Stimulated activated CD4-positive, alpha-beta T cell treated with anti-CD3 and anti-CD28 coated beads, Interleukin-15, amount 100 ng/mL, for 48 hours (primary cell): ENCODE measurements at regions not wholly inside any gene's neighbourhood (a gene's known extent, or its start where the extent isn't known, plus 50 kb on each side); places are given as distances from the start of the nearest gene placed in this dataset.

Experiments used
- DNase-seq, 2 donors: peaks; one replicate each; pipeline ENCODE4 v3.0.0-alpha.2; 2020; ENCODE audit warnings: low read depth in 2 of 2

- no peak for DNase-seq
Measured at GRCh38 chr10:110398419-110399105, 93.8 kb upstream of the SMNDC1 start.

GRCh38 chr10:110399106-110399964, 94.6 kb upstream of the SMNDC1 start:
- DNase-seq, result no peak

- no peak for DNase-seq
Measured at GRCh38 chr10:110399965-110400933, 95.5 kb upstream of the SMNDC1 start.

DNA sequence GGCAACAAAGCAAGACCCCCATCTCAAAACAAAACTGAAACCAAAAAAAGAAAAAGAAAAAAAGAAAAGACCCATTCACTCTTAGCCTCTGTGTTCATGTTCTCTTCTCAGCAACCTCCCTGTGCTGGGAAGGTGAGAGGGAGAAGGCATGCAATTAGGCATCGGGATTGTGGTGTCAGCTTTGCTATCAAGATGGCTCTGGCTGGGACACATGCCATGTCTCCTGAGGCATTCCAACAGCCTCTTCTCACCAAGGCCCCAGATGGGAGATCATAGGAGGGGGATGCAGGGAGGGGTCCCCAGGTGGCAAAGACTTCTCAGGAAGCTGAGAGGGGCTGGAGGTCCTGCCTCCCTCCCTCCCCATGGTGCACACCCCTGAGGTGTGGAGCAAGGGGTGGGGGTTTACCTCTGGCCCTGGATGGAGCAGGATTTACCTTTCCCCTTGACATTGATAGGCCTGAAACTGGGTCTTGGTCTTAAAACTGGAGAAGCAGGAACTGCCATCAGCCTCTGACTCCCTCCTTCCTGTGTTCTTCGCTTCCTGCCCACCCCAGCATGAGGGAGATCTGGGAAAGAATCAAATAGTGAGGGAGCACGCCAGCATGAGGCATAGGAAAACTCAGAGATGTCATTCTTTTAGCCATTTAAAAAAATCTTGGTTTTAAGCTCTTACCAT, 96.2 kb upstream of the DUSP5 start:
- DNase-seq, result no peak

DNA sequence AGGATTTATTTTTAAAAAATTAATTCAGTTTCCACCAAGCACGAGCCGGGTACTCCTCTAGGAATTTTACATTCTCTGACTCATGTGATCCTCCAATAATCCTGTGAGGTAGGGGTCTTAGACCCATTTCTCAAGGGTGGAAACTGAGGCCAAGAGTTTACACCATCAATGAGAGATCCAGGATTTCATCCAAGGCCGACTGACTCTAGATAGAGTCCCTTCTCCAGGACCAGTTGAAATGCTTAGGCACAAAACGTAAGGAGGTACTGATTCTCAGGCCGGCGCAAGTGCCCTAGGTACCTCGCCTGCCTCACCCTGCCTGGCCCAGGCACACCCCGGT, 95.7 kb upstream of the DUSP5 start:
- no peak for DNase-seq

GRCh38 chr10:110403593-110403992, 94.1 kb upstream of the DUSP5 start:
- no peak for DNase-seq

DNA sequence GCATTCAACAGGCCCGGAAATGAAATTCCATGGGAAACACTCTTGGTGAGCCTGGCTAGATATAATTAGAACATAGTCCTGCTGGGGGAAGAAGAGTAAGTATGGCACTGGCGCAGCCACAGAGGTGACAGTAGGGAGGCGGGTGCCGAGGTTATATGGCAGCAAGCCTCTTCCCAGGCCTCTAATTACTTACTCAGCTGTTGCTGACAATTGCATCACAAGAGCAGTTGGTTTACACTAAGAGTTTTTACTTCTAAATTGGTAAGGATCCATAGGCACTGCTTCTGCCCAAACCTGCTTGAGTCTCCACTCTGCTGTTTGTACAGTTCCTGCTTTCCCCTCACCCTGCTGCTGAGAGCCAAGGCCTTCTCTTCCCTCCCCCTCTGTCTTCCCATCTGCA, 93.3 kb upstream of the DUSP5 start:
- no peak for DNase-seq

- no peak for DNase-seq
Measured at GRCh38 chr10:110404825-110405224, 92.9 kb upstream of the DUSP5 start.

DNA sequence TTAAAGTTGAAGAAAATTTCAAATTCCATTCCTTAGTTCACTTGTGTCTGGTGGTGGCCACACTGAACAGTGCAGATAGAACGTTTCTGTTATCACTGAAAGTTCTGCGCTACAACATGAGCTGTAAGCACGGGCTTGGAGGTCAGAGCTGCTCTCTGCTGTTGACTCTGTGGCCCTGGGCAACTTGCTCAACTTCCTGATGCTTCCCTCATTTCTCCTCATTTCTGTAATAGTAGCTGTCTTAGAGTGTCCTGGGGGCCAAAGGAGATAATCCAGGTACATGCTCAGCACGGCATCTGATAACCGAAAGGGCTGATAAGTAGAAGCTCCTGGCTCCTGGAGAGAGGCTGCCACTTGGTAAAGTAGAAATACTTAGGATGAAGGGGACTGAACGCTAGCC, 92.3 kb upstream of the DUSP5 start:
- no peak for DNase-seq

DNA sequence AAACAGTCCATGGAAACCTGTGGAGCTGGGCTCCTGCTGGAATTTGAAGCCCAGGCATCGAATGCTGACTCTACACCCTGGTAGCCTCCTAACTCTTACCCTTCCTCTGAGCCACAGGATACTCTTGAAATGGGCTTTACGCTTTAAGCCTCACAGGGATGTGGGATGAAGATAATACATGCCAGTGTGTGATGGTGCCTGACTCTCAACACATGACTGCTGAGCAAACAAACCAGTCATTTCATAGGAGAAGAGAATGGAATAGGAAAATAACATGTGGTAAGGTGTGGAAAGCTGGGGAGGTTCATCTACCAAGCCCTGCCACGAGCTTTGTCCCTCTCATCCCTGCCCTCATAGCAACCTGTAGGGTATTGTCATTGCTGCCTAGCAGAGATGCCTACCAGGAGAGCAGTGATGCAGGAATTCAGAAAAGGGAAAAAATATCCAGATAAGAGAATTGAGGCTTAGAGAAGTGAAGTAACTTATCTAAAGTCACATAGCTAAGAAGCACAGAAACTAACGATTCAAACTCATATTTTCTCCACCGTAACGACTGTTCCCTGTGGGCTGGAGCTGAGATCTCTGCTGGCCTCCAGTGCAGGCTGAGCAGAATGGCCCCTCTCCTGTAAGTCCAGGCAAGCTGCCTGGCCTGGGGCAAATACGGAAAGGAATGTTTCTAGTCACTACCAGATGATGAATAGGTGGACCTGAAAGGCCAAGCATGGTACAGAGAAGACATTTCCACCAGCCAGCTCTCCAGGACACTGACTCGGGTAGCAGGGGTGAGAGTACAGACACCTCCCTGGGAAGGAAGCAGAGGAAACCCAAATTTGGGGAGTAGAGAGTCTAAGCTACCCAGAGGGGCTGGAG, 90.2 kb upstream of the DUSP5 start:
- no peak for DNase-seq

DNA sequence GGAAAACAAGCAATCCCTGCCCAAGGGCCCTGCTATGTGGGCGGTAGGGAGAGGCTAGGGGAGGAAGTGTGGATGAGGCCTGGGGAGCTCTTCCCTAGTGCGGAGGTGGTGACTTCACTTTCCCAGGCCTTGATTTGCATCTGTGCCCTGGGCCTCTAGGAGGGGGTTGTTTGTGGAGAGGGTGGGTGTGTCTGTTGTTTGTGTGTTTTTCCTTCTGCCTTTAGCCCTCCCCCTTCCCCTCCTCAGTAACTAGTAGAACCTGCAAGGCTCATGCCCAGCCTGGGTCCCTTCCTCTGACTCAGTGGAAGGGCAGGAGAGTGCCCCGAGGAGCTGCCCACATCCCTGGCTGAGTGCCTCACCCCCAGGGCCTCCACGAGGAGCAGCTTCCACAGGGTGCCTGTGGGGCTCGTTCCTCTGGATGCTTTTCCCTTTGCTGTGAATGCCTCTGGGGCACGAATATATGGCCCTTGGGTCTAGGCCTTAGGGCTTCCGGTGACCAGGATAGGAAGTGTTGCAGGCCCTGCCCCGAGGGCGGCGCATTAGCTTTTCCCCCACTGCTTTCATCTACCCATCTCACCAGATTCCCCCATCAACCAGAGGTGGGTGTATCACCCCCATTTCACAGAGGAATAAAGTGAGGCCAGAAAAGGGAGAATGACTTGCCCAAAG, 89.4 kb upstream of the DUSP5 start:
- DNase-seq, result no peak

DNA sequence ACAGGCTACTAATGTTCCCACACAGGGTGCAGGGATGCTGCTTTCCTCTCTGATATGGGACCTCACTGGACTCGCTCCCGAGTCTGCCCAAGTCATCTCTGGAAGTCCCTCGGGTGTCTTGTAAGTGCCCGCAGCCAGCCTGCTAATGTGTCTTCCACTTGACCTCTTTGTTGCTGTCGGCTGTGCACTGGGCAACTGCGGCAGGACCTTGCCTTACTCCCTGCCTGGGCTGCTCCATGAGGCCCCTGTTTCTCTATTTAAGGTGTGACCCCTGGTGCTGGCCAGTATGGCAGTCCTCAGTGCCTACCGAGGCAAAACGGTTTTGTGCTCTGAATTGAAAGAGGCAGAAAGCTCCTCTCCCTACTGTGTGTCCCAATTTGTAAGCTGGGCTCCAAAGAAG, 88.8 kb upstream of the DUSP5 start:
- DNase-seq, result no peak

GRCh38 chr10:110409488-110409887, 88.2 kb upstream of the DUSP5 start:
- DNase-seq, result no peak

DNA sequence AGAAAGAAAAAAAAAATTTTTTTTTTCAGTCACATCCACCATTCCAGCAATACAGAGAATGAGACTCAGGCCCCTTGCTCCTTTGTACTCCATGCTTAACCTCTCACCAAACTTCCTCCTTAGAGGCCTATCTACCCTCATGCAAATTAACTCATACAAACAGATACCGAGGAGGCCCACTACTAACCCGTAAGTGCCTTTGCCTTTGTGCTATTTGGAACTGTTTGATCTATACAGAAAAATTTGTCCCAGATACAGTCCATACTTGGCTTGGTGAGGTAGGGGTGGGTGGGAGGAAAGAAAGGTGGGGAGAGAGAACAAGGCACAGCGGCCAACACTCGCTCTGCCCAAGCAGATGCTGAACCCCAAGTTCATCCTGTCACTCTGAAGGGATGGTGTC, 87.8 kb upstream of the DUSP5 start:
- DNase-seq, result no peak

DNA sequence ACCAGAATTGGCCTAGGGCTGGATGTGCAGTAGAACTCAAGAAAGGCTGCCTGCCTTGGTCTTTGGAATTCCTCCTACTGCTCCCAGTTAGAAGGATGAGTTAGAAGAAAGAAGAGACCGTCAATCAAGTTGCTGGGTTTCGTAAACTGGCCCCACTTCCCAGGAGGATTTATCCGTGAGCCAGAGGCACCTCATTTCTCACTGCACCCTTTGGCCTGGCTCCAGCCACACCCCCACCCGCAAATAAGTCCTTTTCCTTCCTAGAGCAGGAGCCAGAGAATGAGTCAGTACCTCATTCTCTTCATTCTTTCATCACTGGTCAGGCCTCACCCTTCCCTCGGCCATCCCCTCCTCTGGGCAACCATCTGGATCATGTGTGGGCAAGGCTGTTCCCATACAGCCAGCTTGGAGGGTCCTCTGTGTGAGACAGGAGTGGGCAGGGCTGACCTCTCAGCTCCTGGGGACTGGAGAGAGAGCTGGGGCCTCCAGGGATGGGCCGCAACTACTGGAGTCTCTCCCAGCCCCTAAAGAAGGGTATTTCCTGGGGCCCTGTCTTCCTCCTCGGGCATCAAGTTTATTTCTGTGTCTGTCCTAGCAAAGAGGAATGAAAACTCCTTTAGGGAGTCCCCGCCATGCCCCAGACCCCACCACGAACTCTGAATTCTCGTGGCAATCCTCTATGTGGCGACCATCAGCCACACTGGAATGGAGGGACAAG, 87.2 kb upstream of the DUSP5 start:
- DNase-seq, result no peak

GRCh38 chr10:110411047-110411410, 86.7 kb upstream of the DUSP5 start:
- no peak for DNase-seq

DNA sequence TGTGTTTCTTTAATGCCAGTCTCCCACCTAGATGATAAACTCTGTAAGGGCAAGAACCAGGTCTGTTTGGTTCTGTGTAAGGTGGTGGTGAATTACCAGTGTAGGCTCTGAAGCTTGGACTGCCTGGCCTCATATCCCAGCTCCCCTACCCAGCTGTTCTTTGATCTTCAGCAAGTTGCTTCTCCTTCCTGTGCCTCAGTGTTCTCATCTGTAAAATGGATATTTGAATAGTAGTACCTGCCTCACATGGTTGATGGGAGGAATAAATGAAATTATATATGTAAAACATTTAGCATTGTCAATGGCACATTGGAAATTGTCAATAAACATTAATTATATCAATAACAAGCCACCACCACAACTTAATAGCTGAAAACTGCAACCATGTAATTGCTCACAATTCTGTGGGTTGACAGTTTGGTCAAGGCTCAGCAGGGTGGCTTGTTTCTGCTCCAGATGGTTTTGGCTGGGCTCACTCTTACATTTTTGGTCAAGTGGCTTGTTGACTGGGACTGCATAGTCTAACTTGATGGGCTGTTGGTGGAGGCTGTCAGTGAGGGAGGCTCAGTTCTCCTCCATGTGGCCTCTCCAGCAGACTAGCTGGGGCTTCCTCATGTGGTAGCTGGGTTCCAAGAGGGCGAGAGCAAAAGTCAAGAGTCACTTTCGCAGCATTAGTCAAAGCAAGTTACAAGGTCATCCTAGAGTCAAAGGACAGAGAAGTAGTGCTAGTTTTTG, 84.5 kb upstream of the DUSP5 start:
- DNase-seq, result no peak

DNA sequence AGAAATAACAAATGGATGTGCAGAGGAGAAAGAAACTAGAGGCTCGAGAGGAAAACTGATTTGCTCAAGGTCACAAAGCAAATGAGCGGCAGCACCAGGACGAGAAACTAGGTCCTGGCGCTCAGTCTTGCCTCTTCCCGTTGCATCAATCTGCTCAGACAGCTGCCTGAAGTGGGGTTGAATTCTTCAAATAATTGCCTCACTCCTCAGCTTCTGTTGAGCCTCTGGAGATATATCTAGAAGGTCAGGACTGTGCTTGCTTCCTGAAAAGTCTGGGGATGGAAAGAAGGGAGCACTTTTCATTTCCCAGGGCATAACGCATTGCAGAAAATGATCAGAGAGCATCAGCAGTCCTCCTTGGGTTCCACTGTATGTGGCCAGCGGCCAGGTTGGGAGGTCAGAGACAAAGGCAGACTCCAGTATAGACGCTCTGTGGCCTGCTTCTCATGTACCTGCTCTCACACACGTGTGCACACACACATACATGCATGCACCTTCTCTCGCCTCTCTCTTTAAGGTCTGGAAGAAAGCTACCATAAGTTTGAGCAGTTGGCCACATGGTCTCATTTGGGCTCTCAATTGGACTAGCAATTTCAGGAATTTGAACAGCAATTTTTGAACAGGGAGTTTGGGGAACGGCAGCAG, 83.7 kb upstream of the DUSP5 start:
- DNase-seq, result no peak
